HepG2 (cell line): ENCODE measurements at regions not wholly inside any gene's neighbourhood (a gene's known extent, or its start where the extent isn't known, plus 50 kb on each side); places are given as distances from the start of the nearest gene placed in this dataset.

Source experiments
- ATAC-seq: fragments of 200-7000 bp; cut with Tn5 transposase; 3 replicates; pipeline ENCODE4 v1.9.1; 2020; ENCODE audit warnings: mild to moderate bottlenecking, moderate library complexity
- BruUV-seq: library from RNA; stranded (reverse); fragments of 400-500 nt; replicated peaks from 2 replicates; lab custom pipeline; 2021; lab: Mats Ljungman, UMichigan
- CTCF ChIA-PET: fragments of 300-600 bp; formaldehyde crosslinking; extraction: SDS; loops from one replicate; lab custom pipeline; 2021; ENCODE audit warnings: low total read pairs, inconsistent platforms, low intra/inter-chr PET ratio; lab: Yijun Ruan, JAX
- POLR2A ChIA-PET: fragments of 350-600 bp; sonication (Branson Sonifier 250); formaldehyde crosslinking; loops from one replicate; lab custom pipeline; 2020; ENCODE audit warnings: antibody characterized with exemption, inconsistent platforms; lab: Yijun Ruan, JAX
- DNase-seq: peaks from one replicate; pipeline ENCODE4 v3.0.0-alpha.2; 2015; ENCODE audit warnings: low spot score
- FAIRE-seq: peaks from 3 replicates; lab custom pipeline; 2011; peaks lifted over from hg19 to GRCh38; lab: Jason Lieb, UNC
- H2AFZ ChIP-seq: one replicate; pipeline ENCODE4 v1.6.1; 2011; ENCODE audit warnings: low read length, inconsistent platforms
- H3K27ac ChIP-seq: fragments of 300-600 bp; 3 replicates; pipeline ENCODE4 v1.8.0; 2011; ENCODE audit warnings: mixed run types, mild to moderate bottlenecking, mixed read lengths, low read length, inconsistent platforms; ENCODE audit not compliant: insufficient read depth; ENCODE audit errors: extremely low read length
- H3K27me3 ChIP-seq, 2 experiments: fragments of 200-600 bp in 1 of 2; 2 replicates in 1 of 2; 3 replicates in 1 of 2; pipeline versions ENCODE4 v1.6.0 to v1.8.0; 2011; ENCODE audit warnings: low read length in 2 of 2, mild to moderate bottlenecking in 2 of 2, moderate library complexity in 2 of 2, inconsistent platforms in 1 of 2; ENCODE audit not compliant: insufficient read depth in 2 of 2, control insufficient read depth in 1 of 2
- H3K36me3 ChIP-seq, 2 experiments: fragments of 200-600 bp in 1 of 2; replicated peaks in 1 of 2; 2 replicates in 1 of 2; 3 replicates in 1 of 2; pipeline versions ENCODE4 v1.5.1 to v1.8.0; 2011; ENCODE audit warnings: low read length in 2 of 2, inconsistent platforms in 1 of 2; ENCODE audit not compliant: insufficient read depth in 2 of 2, control insufficient read depth in 1 of 2
- H3K4me1 ChIP-seq: 2 replicates; pipeline ENCODE4 v1.5.1; 2012; ENCODE audit warnings: low read length, inconsistent platforms; ENCODE audit not compliant: insufficient read depth
- H3K4me2 ChIP-seq: 2 replicates; pipeline ENCODE4 v1.6.0; 2011; ENCODE audit warnings: low read depth, low read length, inconsistent platforms
- H3K4me3 ChIP-seq, 3 experiments: fragments of 200-600 bp in 1 of 3; sonication (generic), shearing (Covaris generic) in 1 of 3; replicated peaks in 1 of 3; 2 replicates each; pipeline ENCODE4 v1.5.1; 2011 to 2016; ENCODE audit warnings: low read length in 3 of 3, inconsistent platforms in 2 of 3, low read depth in 2 of 3, mild to moderate bottlenecking in 2 of 3, control low read depth in 1 of 3, mixed read lengths in 1 of 3; ENCODE audit not compliant: insufficient read depth in 1 of 3
- H3K79me2 ChIP-seq: one replicate; pipeline ENCODE4 v1.6.1; 2011; ENCODE audit warnings: low read length, inconsistent platforms; ENCODE audit not compliant: insufficient read depth
- H3K9ac ChIP-seq: 2 replicates; pipeline ENCODE4 v1.6.0; 2011; ENCODE audit warnings: mild to moderate bottlenecking, low read depth, low read length, inconsistent platforms; ENCODE audit not compliant: insufficient read depth
- H3K9me3 ChIP-seq: 2 replicates; pipeline ENCODE4 v1.5.1; 2012; ENCODE audit warnings: mild to moderate bottlenecking, low read length
- H4K20me1 ChIP-seq: 2 replicates; pipeline ENCODE4 v1.6.0; 2011; ENCODE audit warnings: inconsistent platforms, mild to moderate bottlenecking, low read length, moderate library complexity; ENCODE audit not compliant: insufficient read depth
- ATF5 ChIP-seq: sonication (generic); formaldehyde crosslinking; IDR thresholded peaks from 2 replicates; pipeline ENCODE4 v1.4.0; 2020; ENCODE audit warnings: mild to moderate bottlenecking, low read depth, missing genetic modification reagents
- GLI4 ChIP-seq: sonication (generic); formaldehyde crosslinking; IDR thresholded peaks from 2 replicates; pipeline ENCODE4 v1.5.1; 2020; ENCODE audit warnings: missing genetic modification reagents, mild to moderate bottlenecking, moderate library complexity, borderline replicate concordance
- HOXA7 ChIP-seq: sonication (generic); formaldehyde crosslinking; IDR thresholded peaks from 2 replicates; pipeline ENCODE4 v1.8.1; 2022; ENCODE audit warnings: mild to moderate bottlenecking, missing genetic modification reagents, moderate library complexity
- ISX ChIP-seq: sonication (generic); formaldehyde crosslinking; conservative IDR thresholded peaks from 2 replicates; pipeline ENCODE4 v1.5.0; 2020; ENCODE audit warnings: missing genetic modification reagents
- MEF2D ChIP-seq: sonication (generic); formaldehyde crosslinking; IDR thresholded peaks from 2 replicates; pipeline ENCODE4 v1.5.1; 2020; ENCODE audit warnings: mild to moderate bottlenecking, missing genetic modification reagents
- MEIS1 ChIP-seq: sonication (generic); formaldehyde crosslinking; IDR thresholded peaks from 2 replicates; pipeline ENCODE4 v1.9.0; 2021; ENCODE audit warnings: mild to moderate bottlenecking, missing genetic modification reagents, moderate library complexity, borderline replicate concordance
- NFKB2 ChIP-seq: sonication (generic); formaldehyde crosslinking; IDR thresholded peaks from 2 replicates; pipeline ENCODE4 v1.4.0; 2020; ENCODE audit warnings: missing genetic modification reagents, borderline replicate concordance
- NFKBIZ ChIP-seq: IDR thresholded peaks from 2 replicates; pipeline ENCODE4 v1.6.1; 2018; ENCODE audit warnings: missing genetic modification reagents, missing compliant biosample characterization
- POLR2AphosphoS2 ChIP-seq: IDR thresholded peaks from 2 replicates; pipeline ENCODE4 v1.6.1; 2011; ENCODE audit warnings: low read depth, low read length, improper control_type of control experiment
- SRSF1 ChIP-seq: fragments of 200-400 bp; formaldehyde crosslinking; optimal IDR thresholded peaks from 2 replicates; pipeline ENCODE3; 2017; ENCODE audit warnings: mild to moderate bottlenecking, low read depth, low read length, moderate library complexity
- ZNF235 ChIP-seq: sonication (generic); formaldehyde crosslinking; IDR thresholded peaks from 2 replicates; pipeline ENCODE4 v1.8.1; 2023; ENCODE audit warnings: mild to moderate bottlenecking, missing genetic modification reagents, borderline replicate concordance
- ZNF709 ChIP-seq: sonication (generic); formaldehyde crosslinking; IDR thresholded peaks from 2 replicates; pipeline ENCODE4 v1.5.0; 2020; ENCODE audit warnings: mild to moderate bottlenecking, missing genetic modification reagents
- WGBS: methylation state at CpG from one replicate; pipeline ENCODE4 v1.1.6; 2017; ENCODE audit warnings: low lambda C conversion rate; 5-methylcytosine and 5-hydroxymethylcytosine counted together
- in situ Hi-C: cut with HindIII; loops from 2 replicates; pipeline ENCODE4 v1.10.0; 2017; ENCODE audit warnings: low pct_unique_long_range_greater_than_20kb; ENCODE audit not compliant: extremely low pct_ligation_motif_present
- intact Hi-C: fragments of 100-400 bp; cut with micrococcal nuclease; formaldehyde crosslinking; loops from one replicate; pipeline ENCODE4 v1.10.0; 2022; ENCODE audit not compliant: unreplicated experiment
- TF ChIP-seq, protein P1 (sequence below): sonication (generic); formaldehyde crosslinking; IDR thresholded peaks from 2 replicates; pipeline ENCODE4 v1.8.0; 2022; ENCODE audit warnings: mild to moderate bottlenecking, missing genetic modification reagents; ENCODE audit not compliant: insufficient replicate concordance
- TF ChIP-seq, protein P2 (sequence below): IDR thresholded peaks from 2 replicates; pipeline ENCODE4 v1.6.1; 2016; ENCODE audit warnings: mild to moderate bottlenecking

DNA sequence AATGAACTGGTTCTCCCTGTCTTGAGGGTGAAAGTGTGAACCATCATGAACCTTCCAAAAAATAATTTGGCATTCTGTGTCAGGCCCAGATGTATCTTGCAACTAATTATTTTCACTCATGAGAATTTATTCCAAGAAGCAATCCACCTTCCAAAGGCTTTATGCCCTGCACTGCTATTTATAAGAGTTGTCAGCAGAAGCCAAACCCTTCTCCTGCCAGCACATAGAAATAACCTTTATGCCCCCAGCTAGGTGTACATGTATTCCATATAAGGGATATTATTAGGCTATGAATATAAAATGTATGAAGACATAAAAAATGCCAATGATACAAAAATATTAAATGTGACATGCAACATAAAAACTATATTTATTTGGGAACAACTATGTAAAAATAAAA, 69.0 kb upstream of the GDF10 start:
- ATAC-seq, result no peak
- DNase-seq, result no peak
- no peak overlapping the region for H2AFZ ChIP-seq
- H3K36me3 ChIP-seq, result no peaks in the 10 kb centered on the region
- no peak overlapping the region for H3K27ac ChIP-seq
- no peak overlapping the region for H3K4me2 ChIP-seq
- no peaks in the 10 kb centered on the region for H3K4me1 ChIP-seq
- H3K9me3 ChIP-seq, result no peaks in the 10 kb centered on the region
- H4K20me1 ChIP-seq, result no peaks in the 10 kb centered on the region
- H3K9ac ChIP-seq, result no peak overlapping the region
- no peaks in the 10 kb centered on the region; a peak in 2 of 5 replicates for H3K27me3 ChIP-seq
- CTCF ChIA-PET, result no interaction called here
- no peak overlapping the region for H3K4me3 ChIP-seq
- in situ Hi-C loops (no loop called here), intact Hi-C loops (no loop called here)
- FAIRE-seq, result no peak
- BruUV-seq, result no TSS peak
- H3K79me2 ChIP-seq, result no peaks in the 10 kb centered on the region
- TF ChIP-seq ISX (CRISPR knock-in tag) (no peak), MEIS1 (CRISPR knock-in tag) (no peak), ZNF235 (CRISPR knock-in tag) (no peak), ZNF709 (CRISPR knock-in tag) (no peak), NFKB2 (CRISPR knock-in tag) (no peak), POLR2AphosphoS2 (no peak)
- TF ChIP-seq, protein P1, sequence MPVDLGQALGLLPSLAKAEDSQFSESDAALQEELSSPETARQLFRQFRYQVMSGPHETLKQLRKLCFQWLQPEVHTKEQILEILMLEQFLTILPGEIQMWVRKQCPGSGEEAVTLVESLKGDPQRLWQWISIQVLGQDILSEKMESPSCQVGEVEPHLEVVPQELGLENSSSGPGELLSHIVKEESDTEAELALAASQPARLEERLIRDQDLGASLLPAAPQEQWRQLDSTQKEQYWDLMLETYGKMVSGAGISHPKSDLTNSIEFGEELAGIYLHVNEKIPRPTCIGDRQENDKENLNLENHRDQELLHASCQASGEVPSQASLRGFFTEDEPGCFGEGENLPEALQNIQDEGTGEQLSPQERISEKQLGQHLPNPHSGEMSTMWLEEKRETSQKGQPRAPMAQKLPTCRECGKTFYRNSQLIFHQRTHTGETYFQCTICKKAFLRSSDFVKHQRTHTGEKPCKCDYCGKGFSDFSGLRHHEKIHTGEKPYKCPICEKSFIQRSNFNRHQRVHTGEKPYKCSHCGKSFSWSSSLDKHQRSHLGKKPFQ, result no peak
- POLR2A ChIA-PET, result no interaction called here

GRCh38 chr10:47231414-47231813, 68.6 kb upstream of the GDF10 start:
- Histone ChIP-seq H3K4me3 (no peak overlapping the region), H3K4me1 (no peaks in the 10 kb centered on the region), H3K9me3 (no peaks in the 10 kb centered on the region), H3K79me2 (no peaks in the 10 kb centered on the region), H3K4me2 (no peak overlapping the region), H4K20me1 (no peaks in the 10 kb centered on the region), H3K36me3 (no peaks in the 10 kb centered on the region), H2AFZ (no peak overlapping the region), H3K27me3 (no peaks in the 10 kb centered on the region; a peak in 2 of 5 replicates), H3K9ac (no peak overlapping the region), H3K27ac (no peak overlapping the region)
- ATAC-seq (no peak), DNase-seq (no peak), FAIRE-seq (no peak)
- intact Hi-C loops, result no loop called here
- in situ Hi-C loops, result no loop called here
- no TSS peak for BruUV-seq
- ChIA-PET CTCF (no interaction called here), POLR2A (no interaction called here)
- TF ChIP-seq NFKBIZ (CRISPR knock-in tag), result no peak
- no peak for TF ChIP-seq HOXA7 (CRISPR knock-in tag)
- TF ChIP-seq GLI4 (CRISPR knock-in tag), result no peak
- no peak for TF ChIP-seq MEF2D
- no peak for TF ChIP-seq ATF5 (CRISPR knock-in tag)
- TF ChIP-seq SRSF1, result no peak
- TF ChIP-seq, protein P2, sequence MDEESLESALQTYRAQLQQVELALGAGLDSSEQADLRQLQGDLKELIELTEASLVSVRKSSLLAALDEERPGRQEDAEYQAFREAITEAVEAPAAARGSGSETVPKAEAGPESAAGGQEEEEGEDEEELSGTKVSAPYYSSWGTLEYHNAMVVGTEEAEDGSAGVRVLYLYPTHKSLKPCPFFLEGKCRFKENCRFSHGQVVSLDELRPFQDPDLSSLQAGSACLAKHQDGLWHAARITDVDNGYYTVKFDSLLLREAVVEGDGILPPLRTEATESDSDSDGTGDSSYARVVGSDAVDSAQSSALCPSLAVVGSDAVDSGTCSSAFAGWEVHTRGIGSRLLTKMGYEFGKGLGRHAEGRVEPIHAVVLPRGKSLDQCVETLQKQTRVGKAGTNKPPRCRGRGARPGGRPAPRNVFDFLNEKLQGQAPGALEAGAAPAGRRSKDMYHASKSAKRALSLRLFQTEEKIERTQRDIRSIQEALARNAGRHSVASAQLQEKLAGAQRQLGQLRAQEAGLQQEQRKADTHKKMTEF (CRISPR knock-in tag), result no peak
- WGBS, result 18% methylated on average over 2 of the region's 2 CpGs
